ENCODE measurements at regions not wholly inside any gene's neighbourhood (a gene's known extent, or its start where the extent isn't known, plus 50 kb on each side); places are given as distances from the start of the nearest gene placed in this dataset.

DNA sequence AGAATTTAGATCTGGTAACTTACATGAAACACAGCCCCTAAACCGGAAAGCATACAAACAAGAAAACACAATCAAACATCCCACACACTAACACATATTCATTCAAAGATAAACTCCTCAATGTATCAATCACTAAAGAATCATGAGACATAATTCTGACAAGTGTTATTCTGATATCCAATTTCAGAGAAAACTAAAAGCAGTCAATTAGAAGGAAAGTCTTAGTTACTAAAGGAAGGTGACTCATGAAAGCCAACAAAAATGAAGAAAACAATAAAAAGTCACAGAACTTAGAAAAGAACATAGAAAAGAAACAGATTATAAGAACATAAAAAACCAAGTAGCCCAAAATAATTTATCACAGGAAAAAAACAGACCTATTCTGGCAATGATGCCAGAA, 57.2 kb downstream of the ZZZ3 start:
- no peak for TF ChIP-seq POLR2A (IDR thresholded peaks at IDR 0.05)
- TF ChIP-seq, protein P1, sequence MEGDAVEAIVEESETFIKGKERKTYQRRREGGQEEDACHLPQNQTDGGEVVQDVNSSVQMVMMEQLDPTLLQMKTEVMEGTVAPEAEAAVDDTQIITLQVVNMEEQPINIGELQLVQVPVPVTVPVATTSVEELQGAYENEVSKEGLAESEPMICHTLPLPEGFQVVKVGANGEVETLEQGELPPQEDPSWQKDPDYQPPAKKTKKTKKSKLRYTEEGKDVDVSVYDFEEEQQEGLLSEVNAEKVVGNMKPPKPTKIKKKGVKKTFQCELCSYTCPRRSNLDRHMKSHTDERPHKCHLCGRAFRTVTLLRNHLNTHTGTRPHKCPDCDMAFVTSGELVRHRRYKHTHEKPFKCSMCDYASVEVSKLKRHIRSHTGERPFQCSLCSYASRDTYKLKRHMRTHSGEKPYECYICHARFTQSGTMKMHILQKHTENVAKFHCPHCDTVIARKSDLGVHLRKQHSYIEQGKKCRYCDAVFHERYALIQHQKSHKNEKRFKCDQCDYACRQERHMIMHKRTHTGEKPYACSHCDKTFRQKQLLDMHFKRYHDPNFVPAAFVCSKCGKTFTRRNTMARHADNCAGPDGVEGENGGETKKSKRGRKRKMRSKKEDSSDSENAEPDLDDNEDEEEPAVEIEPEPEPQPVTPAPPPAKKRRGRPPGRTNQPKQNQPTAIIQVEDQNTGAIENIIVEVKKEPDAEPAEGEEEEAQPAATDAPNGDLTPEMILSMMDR (IDR thresholded peaks at IDR 0.05) = no peak
